ENCODE measurements at regions not wholly inside any gene's neighbourhood (a gene's known extent, or its start where the extent isn't known, plus 50 kb on each side); places are given as distances from the start of the nearest gene placed in this dataset.

DNA sequence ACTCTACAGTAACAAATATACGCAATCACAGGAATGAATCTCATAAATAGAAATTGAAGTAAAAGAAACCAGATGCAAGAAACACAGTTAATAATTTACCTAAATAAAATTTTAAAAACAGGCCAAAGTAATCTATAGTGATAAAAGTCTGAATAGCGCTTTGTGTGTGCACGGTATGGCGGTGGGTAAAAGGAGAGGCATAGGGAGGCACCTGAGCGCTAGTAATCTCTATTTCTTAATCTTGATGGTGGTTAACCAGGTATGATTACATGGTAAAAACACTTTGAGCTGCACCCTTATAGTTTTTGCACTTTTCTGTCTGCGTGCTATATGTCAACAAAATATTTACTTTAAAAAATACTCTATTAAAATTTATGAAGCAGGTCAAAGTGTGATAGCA, 198.1 kb upstream of the SATB1 start:
- no peak overlapping the region for H3K9ac ChIP-seq (ENCODE audit: control insufficient read depth, extremely low read depth, insufficient read depth, low read length)
- dilution Hi-C loops (cut with MboI; ENCODE audit: extremely low pct_ligation_motif_present, low sequenced_read_pairs): no loop called here
- DNase-seq (ENCODE audit: low read depth, low spot score): no peak

DNA sequence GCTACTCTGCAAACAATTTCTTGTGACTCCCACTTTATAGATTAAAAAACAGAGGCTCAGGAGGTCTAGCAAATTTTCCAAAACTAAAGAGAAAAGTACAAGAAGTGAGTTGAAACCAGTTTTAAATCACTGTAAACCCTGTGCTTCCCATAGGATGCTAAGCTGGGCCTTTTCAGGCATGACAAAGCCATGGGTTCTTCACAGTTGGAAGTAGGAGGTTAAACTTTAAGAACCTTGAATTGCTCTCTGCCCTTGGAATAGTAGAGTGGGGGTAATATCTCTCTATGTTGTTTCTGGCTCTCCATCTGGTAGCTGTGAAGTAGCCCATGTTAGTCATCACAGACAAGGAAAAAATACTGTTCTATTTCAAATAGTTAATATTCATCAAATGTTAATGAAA, 193.6 kb upstream of the SATB1 start:
- Histone ChIP-seq H3K27ac (ENCODE audit: control insufficient read depth, insufficient read depth, low read length) (no peak overlapping the region), H2AFZ (ENCODE audit: control insufficient read depth, low read length) (no peak overlapping the region), H3K9me1 (ENCODE audit: control insufficient read depth, extremely low read depth, insufficient read depth, low read length) (no peaks in the 10 kb centered on the region), H3K9me3 (ENCODE audit: control insufficient read depth, low read depth, low read length) (no peaks in the 10 kb centered on the region), H3K9ac (ENCODE audit: control insufficient read depth, extremely low read depth, insufficient read depth, low read length) (no peak overlapping the region), H3K27me3 (ENCODE audit: control insufficient read depth, extremely low read depth, insufficient read depth, low read length) (no peaks in the 10 kb centered on the region), H3K36me3 (ENCODE audit: control insufficient read depth in 2 of 2, extremely low read depth in 1 of 2, insufficient read depth in 2 of 2, low read length in 2 of 2) (no peaks in the 10 kb centered on the region), H3K4me1 (ENCODE audit: control insufficient read depth, extremely low read depth, insufficient read depth, low read length) (no peaks in the 10 kb centered on the region), H3K4me2 (ENCODE audit: control insufficient read depth, extremely low read depth, insufficient read depth, low read depth, low read length) (no peak overlapping the region), H3K79me2 (ENCODE audit: control insufficient read depth, insufficient read depth, low read length) (no peaks in the 10 kb centered on the region), H4K20me1 (ENCODE audit: control insufficient read depth, extremely low read depth, insufficient read depth, low read length) (no peaks in the 10 kb centered on the region), H3K4me3 (ENCODE audit: control insufficient read depth in 2 of 3, extremely low read depth in 1 of 3, insufficient read depth in 2 of 3, low read depth in 1 of 3, low read length in 3 of 3) (no peak overlapping the region)
- DNase-seq (ENCODE audit: low read depth, low spot score) (no peak), FAIRE-seq (no peak)
- dilution Hi-C loops (cut with MboI; ENCODE audit: extremely low pct_ligation_motif_present, low sequenced_read_pairs): no loop called here
- TF ChIP-seq, protein P1, sequence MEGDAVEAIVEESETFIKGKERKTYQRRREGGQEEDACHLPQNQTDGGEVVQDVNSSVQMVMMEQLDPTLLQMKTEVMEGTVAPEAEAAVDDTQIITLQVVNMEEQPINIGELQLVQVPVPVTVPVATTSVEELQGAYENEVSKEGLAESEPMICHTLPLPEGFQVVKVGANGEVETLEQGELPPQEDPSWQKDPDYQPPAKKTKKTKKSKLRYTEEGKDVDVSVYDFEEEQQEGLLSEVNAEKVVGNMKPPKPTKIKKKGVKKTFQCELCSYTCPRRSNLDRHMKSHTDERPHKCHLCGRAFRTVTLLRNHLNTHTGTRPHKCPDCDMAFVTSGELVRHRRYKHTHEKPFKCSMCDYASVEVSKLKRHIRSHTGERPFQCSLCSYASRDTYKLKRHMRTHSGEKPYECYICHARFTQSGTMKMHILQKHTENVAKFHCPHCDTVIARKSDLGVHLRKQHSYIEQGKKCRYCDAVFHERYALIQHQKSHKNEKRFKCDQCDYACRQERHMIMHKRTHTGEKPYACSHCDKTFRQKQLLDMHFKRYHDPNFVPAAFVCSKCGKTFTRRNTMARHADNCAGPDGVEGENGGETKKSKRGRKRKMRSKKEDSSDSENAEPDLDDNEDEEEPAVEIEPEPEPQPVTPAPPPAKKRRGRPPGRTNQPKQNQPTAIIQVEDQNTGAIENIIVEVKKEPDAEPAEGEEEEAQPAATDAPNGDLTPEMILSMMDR (optimal IDR thresholded peaks at IDR 0.05 in 1 of 3, IDR thresholded peaks at IDR 0.05 in 1 of 3, conservative IDR thresholded peaks at IDR 0.05 in 1 of 3; ENCODE audit: extremely low read depth in 1 of 3, insufficient read depth in 2 of 3, low read length in 3 of 3): no peak
- TF ChIP-seq EZH2 (IDR thresholded peaks at IDR 0.05; ENCODE audit: low read length): no peak

More for the DNA sequence above, 198.1 kb upstream of the SATB1 start:
- no peaks in the 10 kb centered on the region for H3K36me3 ChIP-seq (ENCODE audit: control insufficient read depth in 2 of 2, extremely low read depth in 1 of 2, insufficient read depth in 2 of 2, low read length in 2 of 2)
- H2AFZ ChIP-seq (ENCODE audit: control insufficient read depth, low read length): no peak overlapping the region
- H3K9me1 ChIP-seq (ENCODE audit: control insufficient read depth, extremely low read depth, insufficient read depth, low read length): no peaks in the 10 kb centered on the region
- TF ChIP-seq, protein P1 (optimal IDR thresholded peaks at IDR 0.05 in 1 of 3, IDR thresholded peaks at IDR 0.05 in 1 of 3, conservative IDR thresholded peaks at IDR 0.05 in 1 of 3; ENCODE audit: extremely low read depth in 1 of 3, insufficient read depth in 2 of 3, low read length in 3 of 3): no peak
- no peak for TF ChIP-seq EZH2 (IDR thresholded peaks at IDR 0.05; ENCODE audit: low read length)
- no peaks in the 10 kb centered on the region for H3K4me1 ChIP-seq (ENCODE audit: control insufficient read depth, extremely low read depth, insufficient read depth, low read length)
- no peaks in the 10 kb centered on the region for H3K27me3 ChIP-seq (ENCODE audit: control insufficient read depth, extremely low read depth, insufficient read depth, low read length)
- H3K4me3 ChIP-seq (ENCODE audit: control insufficient read depth in 2 of 3, extremely low read depth in 1 of 3, insufficient read depth in 2 of 3, low read depth in 1 of 3, low read length in 3 of 3): no peak overlapping the region
- no peaks in the 10 kb centered on the region for H4K20me1 ChIP-seq (ENCODE audit: control insufficient read depth, extremely low read depth, insufficient read depth, low read length)
- H3K79me2 ChIP-seq (ENCODE audit: control insufficient read depth, insufficient read depth, low read length): no peaks in the 10 kb centered on the region
- H3K4me2 ChIP-seq (ENCODE audit: control insufficient read depth, extremely low read depth, insufficient read depth, low read depth, low read length): no peak overlapping the region
- FAIRE-seq: no peak
- H3K9me3 ChIP-seq (ENCODE audit: control insufficient read depth, low read depth, low read length): no peaks in the 10 kb centered on the region
- H3K27ac ChIP-seq (ENCODE audit: control insufficient read depth, insufficient read depth, low read length): no peak overlapping the region

Measured in keratinocyte (primary cell).